GM19455 (cell line): ENCODE measurements at regions not wholly inside any gene's neighbourhood (a gene's known extent, or its start where the extent isn't known, plus 50 kb on each side); places are given as distances from the start of the nearest gene placed in this dataset.

Source experiments
- ATAC-seq: cut with Tn5 transposase; IDR thresholded peaks from one replicate; pipeline ENCODE4 v1.9.1; 2021; ENCODE audit not compliant: unreplicated experiment

- ATAC-seq, result no peak
Measured at GRCh38 chr4:56209767-56210166, 177.5 kb downstream of the AASDH start.

DNA sequence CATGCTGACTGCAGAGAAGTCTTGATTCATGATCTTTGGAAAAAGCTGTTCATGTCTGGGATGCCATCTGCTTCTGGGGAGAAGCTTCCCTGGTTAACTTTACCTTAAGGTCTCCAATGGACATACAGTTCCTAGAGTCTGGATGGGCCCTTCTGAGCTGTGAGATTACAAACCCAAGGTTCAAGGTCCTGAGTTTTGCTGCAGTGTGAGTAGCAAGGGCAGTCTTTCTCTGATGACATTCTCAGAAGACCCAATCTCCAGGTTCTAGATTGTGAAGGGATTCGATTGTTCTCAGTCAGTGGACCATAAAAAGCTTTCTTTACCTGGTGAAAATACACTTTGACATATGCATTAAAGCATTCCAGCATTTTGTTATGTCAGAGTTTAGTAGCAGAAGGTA lies 179.2 kb downstream of the AASDH start:
- ATAC-seq, result no peak

DNA sequence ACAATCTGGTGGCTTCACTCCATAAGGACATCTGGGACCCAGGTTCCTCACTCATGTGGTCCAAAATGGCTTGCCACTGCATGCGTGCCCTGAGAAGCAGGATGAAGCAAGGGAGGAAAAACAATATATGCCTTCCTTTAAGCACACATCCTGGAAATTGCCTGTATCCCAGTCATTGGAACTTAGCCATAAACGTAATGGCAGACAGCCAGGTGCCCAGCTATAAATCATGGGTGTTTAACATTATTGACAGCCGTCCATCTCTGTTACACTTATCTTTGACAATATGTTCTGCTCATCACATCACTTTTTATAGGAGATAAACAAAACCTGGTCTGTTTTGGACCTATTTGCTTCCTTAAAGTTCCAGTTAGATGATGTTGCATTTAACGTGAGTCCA lies 181.0 kb downstream of the AASDH start:
- no peak for ATAC-seq

GRCh38 chr4:56200275-56200674 lies 187.0 kb downstream of the AASDH start:
- no peak for ATAC-seq

GRCh38 chr4:56198265-56198664 lies 189.0 kb downstream of the AASDH start:
- ATAC-seq, result no peak

GRCh38 chr4:56197387-56197786 lies 189.9 kb downstream of the AASDH start:
- ATAC-seq, result no peak

DNA sequence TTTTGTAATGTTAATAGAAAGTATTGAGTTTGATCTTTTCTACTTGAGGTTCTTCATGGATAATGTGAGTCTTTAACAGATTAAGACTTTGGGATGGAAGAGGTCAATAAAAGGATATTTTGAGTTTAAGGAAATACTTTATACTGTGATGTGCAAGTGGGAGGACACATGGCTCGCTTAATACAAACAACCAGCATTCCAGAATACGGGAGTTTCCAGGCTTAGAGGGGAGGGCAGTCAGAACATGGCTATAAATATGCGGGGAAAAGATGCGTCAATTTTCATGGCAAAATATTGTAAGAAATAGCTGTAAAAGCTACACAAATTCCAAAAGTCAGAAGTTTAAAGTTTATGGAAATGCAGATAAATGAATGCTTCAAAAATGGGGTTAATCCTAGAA lies 192.3 kb downstream of the AASDH start:
- no peak for ATAC-seq

DNA sequence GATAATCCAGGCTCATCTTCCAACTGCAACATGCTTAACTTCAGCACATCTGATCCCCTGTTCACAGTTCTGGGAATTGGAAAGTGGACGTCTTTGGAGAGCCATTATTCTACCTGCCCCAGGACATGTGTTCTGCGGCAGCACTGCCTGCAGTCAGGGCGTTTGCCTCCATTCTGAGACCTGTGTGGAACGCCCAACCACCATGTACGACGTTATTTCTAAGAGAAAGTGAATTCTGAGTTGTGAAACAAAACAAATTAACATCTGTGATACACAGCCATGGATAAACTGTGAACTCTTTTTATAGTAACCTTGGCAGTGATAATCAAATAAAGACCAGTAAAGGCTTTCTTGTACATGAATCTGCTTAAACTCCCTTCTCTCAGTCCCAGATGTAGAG lies 195.8 kb downstream of the AASDH start:
- ATAC-seq, result no peak

DNA sequence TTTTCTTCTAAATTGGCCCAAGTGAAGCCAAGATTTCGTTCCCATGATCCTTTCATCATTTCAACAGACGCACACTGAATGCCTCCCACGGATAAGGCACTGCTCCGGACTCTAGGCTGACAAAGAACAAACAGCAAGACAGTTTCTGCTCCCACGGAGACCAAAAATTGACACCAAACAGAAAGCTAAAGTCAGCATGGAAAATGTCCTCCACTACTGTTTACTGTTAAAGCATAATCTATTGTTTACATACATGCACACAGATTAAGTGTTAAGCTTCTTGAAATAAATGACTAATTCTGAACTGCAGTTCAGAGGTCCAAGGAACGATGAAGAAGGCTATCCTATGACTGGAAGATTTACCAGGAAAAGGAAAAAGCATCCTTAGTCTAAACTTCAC lies 199.6 kb downstream of the AASDH start:
- no peak for ATAC-seq

GRCh38 chr4:56186808-56187523 lies 200.3 kb downstream of the AASDH start:
- ATAC-seq, result no peak

DNA sequence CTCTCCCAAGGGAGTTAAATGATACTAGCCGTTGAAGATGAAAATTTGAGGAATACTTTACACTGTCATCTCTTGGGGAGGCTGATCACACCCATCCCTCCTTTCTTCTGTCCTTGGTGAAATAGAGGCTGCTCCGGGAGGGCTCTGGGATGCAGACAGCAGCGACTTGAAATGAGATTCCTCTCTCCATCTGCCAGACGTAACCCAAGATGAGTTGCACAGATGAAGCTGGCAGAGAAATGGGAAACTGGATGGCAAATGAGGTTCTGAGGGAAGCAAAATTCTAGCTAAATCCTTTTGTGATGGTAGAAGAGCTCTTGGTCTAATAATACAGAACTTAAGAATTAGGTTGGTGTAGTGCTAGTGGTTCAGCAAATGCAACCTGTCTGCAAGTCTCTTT lies 201.4 kb downstream of the AASDH start:
- no peak for ATAC-seq

DNA sequence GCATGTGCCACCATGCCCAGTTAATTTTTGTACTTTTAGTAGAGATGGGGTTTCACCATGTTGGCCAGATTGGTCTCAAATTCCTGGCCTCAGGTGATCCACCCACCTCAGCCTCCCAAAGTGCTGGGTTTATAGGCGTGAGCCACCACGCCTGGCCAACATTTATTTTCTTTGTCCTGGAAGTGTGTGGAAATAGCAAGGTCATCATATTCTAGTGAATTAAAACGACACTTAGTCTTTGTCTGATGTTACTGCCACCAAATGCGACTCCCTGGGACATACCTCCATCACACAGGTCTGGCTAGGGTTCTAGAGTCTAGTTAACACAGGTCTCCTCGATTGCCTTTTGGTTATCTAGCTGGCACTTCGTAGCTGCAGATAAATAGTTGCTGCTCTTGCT lies 203.1 kb downstream of the AASDH start:
- no peak for ATAC-seq

GRCh38 chr4:56183344-56183959 lies 203.8 kb downstream of the AASDH start:
- peak; percentile 74 for ATAC-seq

- ATAC-seq, result no peak
Measured at GRCh38 chr4:56182356-56182755, 204.9 kb downstream of the AASDH start.

- no peak for ATAC-seq
Measured at GRCh38 chr4:56181140-56181953, 205.9 kb downstream of the AASDH start.

GRCh38 chr4:56169061-56169460 lies 218.2 kb downstream of the AASDH start:
- no peak for ATAC-seq

DNA sequence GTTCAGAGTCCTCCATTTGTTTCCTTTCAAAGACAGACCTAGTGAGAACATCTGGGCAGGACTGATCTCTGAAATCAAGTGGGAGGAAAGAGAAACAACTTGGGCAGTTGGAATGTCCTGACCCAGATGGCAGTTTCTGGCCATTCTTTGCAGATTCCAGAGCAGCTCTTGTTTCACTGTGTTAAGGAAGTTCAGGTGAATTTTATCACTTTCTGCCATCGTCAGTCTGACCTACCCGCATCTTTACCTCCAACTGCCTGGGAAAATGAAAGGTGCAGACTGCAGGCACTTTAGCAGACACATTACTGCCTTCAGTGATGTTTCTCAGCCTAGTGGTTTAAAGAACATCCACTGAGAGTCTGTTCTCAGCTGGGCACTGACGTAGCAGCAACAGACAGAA lies 216.2 kb downstream of the CEP135 start:
- no peak for ATAC-seq

DNA sequence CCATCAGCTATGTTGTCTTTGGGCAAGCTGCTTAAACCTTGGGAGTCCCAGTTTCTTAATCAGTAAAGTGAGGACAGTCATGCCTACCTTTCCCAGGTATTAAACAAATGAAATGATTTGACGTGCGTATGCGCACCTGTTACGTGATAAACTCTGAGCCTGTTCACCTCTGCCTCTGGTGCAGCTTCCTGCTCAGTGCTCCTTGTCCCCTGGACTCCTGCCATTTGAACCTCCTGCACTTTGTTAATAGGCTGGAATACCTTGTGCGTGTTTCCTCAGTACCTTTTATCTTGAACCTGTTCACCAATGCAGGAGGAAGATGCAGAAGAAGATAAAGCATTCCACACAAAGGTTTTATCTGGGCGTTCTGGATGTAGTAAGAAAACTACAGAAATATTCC lies 211.9 kb downstream of the CEP135 start:
- no peak for ATAC-seq

- no peak for ATAC-seq
Measured at GRCh38 chr4:56158483-56158882, 209.7 kb downstream of the CEP135 start.

DNA sequence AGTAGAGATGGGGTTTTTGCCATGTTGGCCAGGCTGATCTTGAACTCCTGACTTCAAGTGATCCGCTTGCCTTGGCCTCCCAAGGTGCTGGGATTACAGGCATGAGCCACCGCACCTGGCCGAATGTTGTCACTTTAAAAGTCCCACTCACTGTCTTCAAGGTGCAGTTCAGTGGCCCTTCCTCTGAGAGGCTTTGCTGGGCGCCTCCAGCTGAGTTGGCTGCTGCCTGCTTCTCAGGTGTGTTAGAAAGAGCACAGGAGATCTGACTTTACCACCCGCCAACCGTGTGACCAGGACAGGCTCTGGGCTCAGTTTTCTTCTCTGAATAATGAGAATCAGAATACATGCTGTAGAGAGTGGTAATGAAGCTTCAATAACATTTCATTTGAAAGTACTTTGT lies 207.4 kb downstream of the CEP135 start:
- no peak for ATAC-seq

- ATAC-seq, result no peak
Measured at GRCh38 chr4:56155432-56155831, 206.7 kb downstream of the CEP135 start.

GRCh38 chr4:56149591-56149990 lies 200.8 kb downstream of the CEP135 start:
- no peak for ATAC-seq
